ENCODE measurements at regions not wholly inside any gene's neighbourhood (a gene's known extent, or its start where the extent isn't known, plus 50 kb on each side); places are given as distances from the start of the nearest gene placed in this dataset.

DNA sequence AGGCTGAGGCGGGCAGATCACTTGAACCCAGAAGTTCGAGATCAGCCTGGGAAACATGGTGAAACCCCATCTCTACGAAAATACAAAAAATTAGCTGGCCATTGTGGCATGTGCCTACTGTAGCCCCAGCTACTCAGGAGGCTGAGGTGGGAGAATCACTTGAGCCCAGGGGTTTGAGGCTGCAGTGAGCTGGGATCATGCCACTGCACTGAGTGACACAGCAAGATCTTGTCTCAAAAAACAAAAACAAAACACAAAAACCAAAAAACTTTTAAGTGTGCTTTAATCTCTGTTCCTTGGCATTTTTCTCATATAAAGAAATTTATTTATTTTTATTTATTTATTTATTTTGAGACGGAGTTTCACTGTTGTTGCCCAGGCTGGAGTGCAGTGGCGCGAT, 208.2 kb downstream of the URB2 start (continued):
- TF ChIP-seq POU5F1 (IDR thresholded peaks at IDR 0.05; ENCODE audit: low read depth, low read length) (no peak), JUN (IDR thresholded peaks at IDR 0.05; ENCODE audit: low read depth, low read length) (no peak)
